Stomach (tissue), 4 donors: ENCODE measurements at regions not wholly inside any gene's neighbourhood (a gene's known extent, or its start where the extent isn't known, plus 50 kb on each side); places are given as distances from the start of the nearest gene placed in this dataset.

Experiments
- POLR2A ChIP-seq, 4 donors: fragments of 450-650 bp; IDR thresholded peaks; one replicate each; pipeline ENCODE4 v1.6.1; 2016; ENCODE audit warnings: antibody characterized with exemption in 4 of 4, control low read depth in 2 of 4, mild to moderate bottlenecking in 1 of 4, moderate library complexity in 1 of 4
- POLR2AphosphoS5 ChIP-seq, 3 donors: sonication (generic); formaldehyde crosslinking; IDR thresholded peaks; one replicate each; pipeline ENCODE4 v1.6.1; 2016; ENCODE audit warnings: antibody characterized with exemption in 3 of 3
- TF ChIP-seq, protein P1 (sequence below), 7 experiments: fragments of 450-650 bp in 4 of 7; fragments of 200-600 bp in 3 of 7; sonication (generic) in 3 of 7; IDR thresholded peaks; one replicate each; pipeline ENCODE4 v1.5.1; 2016 to 2019; ENCODE audit warnings: antibody characterized with exemption in 7 of 7, control low read depth in 2 of 7, mild to moderate bottlenecking in 1 of 7

DNA sequence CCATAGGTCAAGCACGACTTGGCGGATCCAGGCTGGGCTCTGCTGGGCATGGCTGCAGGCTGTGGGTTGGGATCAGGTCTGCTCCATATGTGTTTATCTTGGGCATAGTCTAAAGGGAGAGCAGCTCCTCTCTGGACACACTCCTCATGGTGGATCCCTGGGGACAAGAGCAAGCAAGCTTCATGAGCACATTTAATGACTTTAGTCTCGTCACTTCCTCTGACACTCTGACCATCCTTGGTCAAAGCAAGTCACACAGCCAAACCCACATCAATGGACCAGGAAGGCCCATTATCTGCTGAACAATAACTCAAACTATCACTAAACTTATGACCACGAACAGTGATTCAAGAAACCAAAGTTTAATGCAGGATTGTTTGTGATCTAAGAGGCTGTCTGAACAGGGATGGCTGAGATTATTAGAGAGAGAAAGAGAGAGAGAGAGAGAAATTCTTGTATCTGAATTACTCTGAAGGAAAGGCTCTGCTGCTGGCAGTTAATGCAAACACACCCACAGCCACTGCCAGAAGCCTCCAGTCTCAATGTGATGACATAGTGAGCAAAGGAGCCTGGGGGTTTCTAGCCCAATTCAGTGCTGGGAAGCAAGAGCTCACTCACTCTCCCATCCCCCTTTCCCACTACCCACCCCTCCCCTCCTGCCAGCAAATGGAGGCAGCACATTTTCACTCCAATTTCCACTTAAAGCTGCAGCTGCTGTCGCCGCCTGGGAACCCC, 490.2 kb upstream of the SULF2 start:
- TF ChIP-seq, protein P1, sequence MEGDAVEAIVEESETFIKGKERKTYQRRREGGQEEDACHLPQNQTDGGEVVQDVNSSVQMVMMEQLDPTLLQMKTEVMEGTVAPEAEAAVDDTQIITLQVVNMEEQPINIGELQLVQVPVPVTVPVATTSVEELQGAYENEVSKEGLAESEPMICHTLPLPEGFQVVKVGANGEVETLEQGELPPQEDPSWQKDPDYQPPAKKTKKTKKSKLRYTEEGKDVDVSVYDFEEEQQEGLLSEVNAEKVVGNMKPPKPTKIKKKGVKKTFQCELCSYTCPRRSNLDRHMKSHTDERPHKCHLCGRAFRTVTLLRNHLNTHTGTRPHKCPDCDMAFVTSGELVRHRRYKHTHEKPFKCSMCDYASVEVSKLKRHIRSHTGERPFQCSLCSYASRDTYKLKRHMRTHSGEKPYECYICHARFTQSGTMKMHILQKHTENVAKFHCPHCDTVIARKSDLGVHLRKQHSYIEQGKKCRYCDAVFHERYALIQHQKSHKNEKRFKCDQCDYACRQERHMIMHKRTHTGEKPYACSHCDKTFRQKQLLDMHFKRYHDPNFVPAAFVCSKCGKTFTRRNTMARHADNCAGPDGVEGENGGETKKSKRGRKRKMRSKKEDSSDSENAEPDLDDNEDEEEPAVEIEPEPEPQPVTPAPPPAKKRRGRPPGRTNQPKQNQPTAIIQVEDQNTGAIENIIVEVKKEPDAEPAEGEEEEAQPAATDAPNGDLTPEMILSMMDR (IDR thresholded peaks at IDR 0.05) = no peak
- TF ChIP-seq POLR2A (IDR thresholded peaks at IDR 0.05) (no peak), POLR2AphosphoS5 (IDR thresholded peaks at IDR 0.05) (no peak)
